ENCODE measurements at regions not wholly inside any gene's neighbourhood (a gene's known extent, or its start where the extent isn't known, plus 50 kb on each side); places are given as distances from the start of the nearest gene placed in this dataset.
A peak's percentile ranks its signal among the peaks of the same experiment; 100 is the strongest.

GRCh38 chr5:96247097-96247701 lies 185.8 kb downstream of the PCSK1 start:
- DNase-seq (ENCODE audit: low spot score) (no peak), ATAC-seq (ENCODE audit: low FRiP score) (peak; percentile 21)
- TF ChIP-seq, protein P1, sequence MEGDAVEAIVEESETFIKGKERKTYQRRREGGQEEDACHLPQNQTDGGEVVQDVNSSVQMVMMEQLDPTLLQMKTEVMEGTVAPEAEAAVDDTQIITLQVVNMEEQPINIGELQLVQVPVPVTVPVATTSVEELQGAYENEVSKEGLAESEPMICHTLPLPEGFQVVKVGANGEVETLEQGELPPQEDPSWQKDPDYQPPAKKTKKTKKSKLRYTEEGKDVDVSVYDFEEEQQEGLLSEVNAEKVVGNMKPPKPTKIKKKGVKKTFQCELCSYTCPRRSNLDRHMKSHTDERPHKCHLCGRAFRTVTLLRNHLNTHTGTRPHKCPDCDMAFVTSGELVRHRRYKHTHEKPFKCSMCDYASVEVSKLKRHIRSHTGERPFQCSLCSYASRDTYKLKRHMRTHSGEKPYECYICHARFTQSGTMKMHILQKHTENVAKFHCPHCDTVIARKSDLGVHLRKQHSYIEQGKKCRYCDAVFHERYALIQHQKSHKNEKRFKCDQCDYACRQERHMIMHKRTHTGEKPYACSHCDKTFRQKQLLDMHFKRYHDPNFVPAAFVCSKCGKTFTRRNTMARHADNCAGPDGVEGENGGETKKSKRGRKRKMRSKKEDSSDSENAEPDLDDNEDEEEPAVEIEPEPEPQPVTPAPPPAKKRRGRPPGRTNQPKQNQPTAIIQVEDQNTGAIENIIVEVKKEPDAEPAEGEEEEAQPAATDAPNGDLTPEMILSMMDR (IDR thresholded peaks at IDR 0.05): no peak

- DNase-seq (ENCODE audit: low spot score) (no peak), ATAC-seq (ENCODE audit: low FRiP score) (no peak)
- TF ChIP-seq, protein P1 (IDR thresholded peaks at IDR 0.05): no peak
These were observed 187.6 kb downstream of the PCSK1 start for GRCh38 chr5:96245140-96246091.

DNA sequence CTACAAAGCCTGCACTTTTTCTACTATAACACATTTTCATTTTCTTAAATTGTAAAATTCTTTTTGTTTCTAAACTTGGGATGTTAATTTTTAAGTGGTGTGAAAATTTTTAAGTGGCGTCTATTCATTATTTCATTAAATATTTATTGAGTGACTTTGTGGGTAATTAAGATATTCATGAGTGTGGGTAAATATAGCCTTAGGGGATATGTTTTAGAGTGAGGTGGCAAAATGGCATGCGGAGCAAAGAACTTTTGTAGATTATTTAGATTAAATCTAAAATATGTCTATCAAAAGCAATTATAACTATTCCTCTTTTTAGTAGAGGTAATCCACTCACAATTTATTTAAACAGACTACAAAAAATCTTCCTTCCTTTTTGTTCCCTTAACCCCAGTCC lies 188.4 kb downstream of the PCSK1 start:
- TF ChIP-seq, protein P1 (IDR thresholded peaks at IDR 0.05): no peak
- DNase-seq (ENCODE audit: low spot score) (no peak), ATAC-seq (ENCODE audit: low FRiP score) (no peak)

DNA sequence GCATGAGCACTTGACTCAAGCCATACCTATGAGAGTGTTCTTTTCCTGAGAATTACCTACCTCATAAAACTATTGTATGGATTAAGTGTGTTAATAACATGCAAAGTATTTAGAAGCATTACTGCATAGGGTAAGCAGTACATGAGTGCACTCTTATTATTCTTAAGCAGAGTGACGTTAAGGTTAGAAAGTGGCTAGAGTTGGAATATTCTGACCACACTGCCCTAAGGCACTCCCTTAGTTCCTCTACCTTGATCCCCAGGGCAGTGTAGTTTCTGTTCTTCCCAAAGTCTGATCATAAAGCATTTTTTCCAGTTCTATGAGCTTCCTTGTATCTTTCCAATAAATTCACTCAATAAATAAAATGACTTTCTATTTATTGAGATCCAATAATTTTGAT lies 189.2 kb downstream of the PCSK1 start:
- TF ChIP-seq, protein P1 (IDR thresholded peaks at IDR 0.05): no peak
- ATAC-seq (ENCODE audit: low FRiP score) (no peak), DNase-seq (ENCODE audit: low spot score) (no peak)

DNA sequence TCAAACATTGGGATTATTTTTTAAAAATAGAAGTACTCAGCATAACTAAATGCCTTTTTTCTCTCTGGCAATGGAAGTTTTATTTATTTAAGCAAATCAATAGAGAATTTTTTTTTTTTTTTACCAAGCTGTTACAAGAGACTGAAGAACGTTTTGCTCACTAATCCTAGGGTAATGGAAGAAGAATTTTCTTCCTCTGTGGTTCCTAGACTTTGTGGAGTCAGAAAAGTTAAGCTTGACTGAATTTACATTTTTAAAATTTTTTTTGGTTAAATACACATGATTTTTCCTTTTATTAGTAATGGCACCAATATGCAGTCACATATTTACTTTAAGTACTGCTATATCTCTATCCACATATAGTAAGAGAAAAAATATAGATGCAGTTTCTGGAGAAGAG lies 189.8 kb downstream of the PCSK1 start:
- no peak for DNase-seq (ENCODE audit: low spot score)
- no peak for ATAC-seq (ENCODE audit: low FRiP score)
- TF ChIP-seq, protein P1 (IDR thresholded peaks at IDR 0.05): no peak

DNA sequence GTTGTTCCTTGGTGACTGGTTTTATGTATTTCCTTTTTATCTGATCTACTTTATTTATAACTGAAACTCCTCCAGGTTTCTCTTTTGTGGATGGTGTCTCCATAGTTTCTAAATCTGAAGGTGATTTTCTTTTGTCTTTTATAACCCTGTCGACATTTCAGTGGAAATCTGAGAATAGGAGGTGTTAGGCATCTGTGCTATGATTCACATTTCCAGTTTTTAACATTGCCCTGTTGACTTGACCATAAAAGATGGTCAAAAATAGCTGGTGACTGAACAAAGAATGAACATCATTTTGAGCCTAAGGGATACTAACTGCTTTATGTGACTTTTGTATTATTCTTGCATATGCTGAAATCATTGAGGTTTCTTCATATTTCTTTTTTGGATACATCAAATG lies 190.5 kb downstream of the PCSK1 start:
- TF ChIP-seq, protein P1 (IDR thresholded peaks at IDR 0.05): no peak
- no peak for ATAC-seq (ENCODE audit: low FRiP score)
- DNase-seq (ENCODE audit: low spot score): no peak
